ENCODE measurements at regions not wholly inside any gene's neighbourhood (a gene's known extent, or its start where the extent isn't known, plus 50 kb on each side); places are given as distances from the start of the nearest gene placed in this dataset.

GRCh38 chr3:18902081-18902793, 246.1 kb upstream of the KCNH8 start:
- H3K27ac Mint-ChIP-seq = no peak overlapping the region
- no peak for ATAC-seq
- no peaks in the 10 kb centered on the region for H3K9me3 Mint-ChIP-seq

GRCh38 chr3:18901571-18901970, 246.7 kb upstream of the KCNH8 start:
- ATAC-seq = no peak
- Mint-ChIP-seq H3K36me3 (no peaks in the 10 kb centered on the region), H3K27ac (no peak overlapping the region), H3K9me3 (no peaks in the 10 kb centered on the region)
- DNase-seq (ENCODE audit: low spot score in 2 of 2) = no peak

More at GRCh38 chr3:18902081-18902793, 246.1 kb upstream of the KCNH8 start:
- DNase-seq (ENCODE audit: low spot score in 2 of 2) = no peak
- no peaks in the 10 kb centered on the region for H3K36me3 Mint-ChIP-seq

- Mint-ChIP-seq H3K27ac (no peak overlapping the region), H3K36me3 (no peaks in the 10 kb centered on the region)
- ATAC-seq = peak in 1 of 2 donors; percentile 34
Measured at GRCh38 chr3:18900994-18901393, 247.3 kb upstream of the KCNH8 start.

GRCh38 chr3:18898911-18899310, 249.4 kb upstream of the KCNH8 start:
- no peak for ATAC-seq
- Mint-ChIP-seq H3K27ac (no peak overlapping the region), H3K9me3 (no peaks in the 10 kb centered on the region), H3K36me3 (no peaks in the 10 kb centered on the region)
- DNase-seq (ENCODE audit: low spot score in 2 of 2) = no peak

More at GRCh38 chr3:18900994-18901393, 247.3 kb upstream of the KCNH8 start:
- H3K9me3 Mint-ChIP-seq = no peaks in the 10 kb centered on the region
- no peak for DNase-seq (ENCODE audit: low spot score in 2 of 2)

- Mint-ChIP-seq H3K27ac (no peak overlapping the region), H3K36me3 (no peaks in the 10 kb centered on the region), H3K9me3 (no peaks in the 10 kb centered on the region)
- ATAC-seq (no peak), DNase-seq (ENCODE audit: low spot score in 2 of 2) (no peak)
Measured at GRCh38 chr3:18892756-18893155, 255.6 kb upstream of the KCNH8 start.

GRCh38 chr3:18892047-18892446, 256.3 kb upstream of the KCNH8 start:
- Mint-ChIP-seq H3K9me3 (no peaks in the 10 kb centered on the region), H3K27ac (peak overlapping the region in 1 of 2 donors; percentile 25), H3K36me3 (no peaks in the 10 kb centered on the region)
- no peak for DNase-seq (ENCODE audit: low spot score in 2 of 2)
- ATAC-seq = peak; percentile 11 to 15

- ATAC-seq (peak; percentile 58 to 86), DNase-seq (ENCODE audit: low spot score in 2 of 2) (no peak)
- Mint-ChIP-seq H3K27ac (peak overlapping the region in 1 of 2 donors; percentile 25), H3K36me3 (peaks cover 0 to 3% of the 10 kb centered on the region in 2 donors), H3K9me3 (peaks cover 0 to 2% of the 10 kb centered on the region in 2 donors)
Measured at GRCh38 chr3:18891641-18892040, 256.7 kb upstream of the KCNH8 start.

- ATAC-seq (no peak), DNase-seq (ENCODE audit: low spot score in 2 of 2) (no peak)
- peaks cover 0 to 4% of the 10 kb centered on the region in 2 donors for H3K9me3 Mint-ChIP-seq
- H3K27ac Mint-ChIP-seq = no peak overlapping the region
- H3K36me3 Mint-ChIP-seq = peaks cover 0 to 6% of the 10 kb centered on the region in 2 donors
Measured at GRCh38 chr3:18890449-18890848, 257.9 kb upstream of the KCNH8 start.

GRCh38 chr3:18888819-18889218, 259.5 kb upstream of the KCNH8 start:
- no peak for DNase-seq (ENCODE audit: low spot score in 2 of 2)
- Mint-ChIP-seq H3K9me3 (peaks cover 0 to 5% of the 10 kb centered on the region in 2 donors), H3K27ac (no peak overlapping the region), H3K36me3 (peaks cover 0 to 6% of the 10 kb centered on the region in 2 donors)
- ATAC-seq = no peak

- peaks cover 0 to 10% of the 10 kb centered on the region in 2 donors for H3K9me3 Mint-ChIP-seq
- ATAC-seq (no peak), DNase-seq (ENCODE audit: low spot score in 2 of 2) (no peak)
- H3K27ac Mint-ChIP-seq = no peak overlapping the region
- H3K36me3 Mint-ChIP-seq = peaks cover 0 to 6% of the 10 kb centered on the region in 2 donors
Measured at GRCh38 chr3:18888370-18888769, 259.9 kb upstream of the KCNH8 start.

GRCh38 chr3:18886331-18886730, 262.0 kb upstream of the KCNH8 start:
- DNase-seq (ENCODE audit: low spot score in 2 of 2) (no peak), ATAC-seq (no peak)
- peaks cover 0 to 13% of the 10 kb centered on the region in 2 donors for H3K36me3 Mint-ChIP-seq
- H3K27ac Mint-ChIP-seq = no peak overlapping the region
- peaks cover 0 to 15% of the 10 kb centered on the region in 2 donors for H3K9me3 Mint-ChIP-seq

- DNase-seq (ENCODE audit: low spot score in 2 of 2) (no peak), ATAC-seq (no peak)
- Mint-ChIP-seq H3K27ac (no peak overlapping the region), H3K36me3 (peaks cover 0 to 13% of the 10 kb centered on the region in 2 donors), H3K9me3 (peaks cover 0 to 15% of the 10 kb centered on the region in 2 donors)
Measured at GRCh38 chr3:18885612-18886011, 262.7 kb upstream of the KCNH8 start.

GRCh38 chr3:18883571-18883970, 264.7 kb upstream of the KCNH8 start:
- no peak for DNase-seq (ENCODE audit: low spot score in 2 of 2)
- ATAC-seq = no peak
- H3K27ac Mint-ChIP-seq = no peak overlapping the region
- peaks cover 0 to 13% of the 10 kb centered on the region in 2 donors for H3K36me3 Mint-ChIP-seq
- peaks cover 0 to 15% of the 10 kb centered on the region in 2 donors for H3K9me3 Mint-ChIP-seq

- DNase-seq (ENCODE audit: low spot score in 2 of 2) (no peak), ATAC-seq (no peak)
- peaks cover 0 to 10% of the 10 kb centered on the region in 2 donors for H3K9me3 Mint-ChIP-seq
- peaks cover 0 to 6% of the 10 kb centered on the region in 2 donors for H3K36me3 Mint-ChIP-seq
- H3K27ac Mint-ChIP-seq = no peak overlapping the region
Measured at GRCh38 chr3:18880691-18881090, 267.6 kb upstream of the KCNH8 start.

GRCh38 chr3:18872466-18872865, 275.8 kb upstream of the KCNH8 start:
- no peak for DNase-seq (ENCODE audit: low spot score in 2 of 2)
- Mint-ChIP-seq H3K9me3 (peaks cover 0 to 3% of the 10 kb centered on the region in 2 donors), H3K36me3 (peaks cover 0 to 30% of the 10 kb centered on the region in 2 donors), H3K27ac (peak overlapping the region in 1 of 2 donors; percentile 60)
- peak; percentile 22 to 56 for ATAC-seq

- H3K27ac Mint-ChIP-seq = peak overlapping the region; percentile 89 to 98
- DNase-seq (ENCODE audit: low spot score in 2 of 2) (no peak), ATAC-seq (peak; percentile 37 to 59)
- H3K36me3 Mint-ChIP-seq = peaks cover 0 to 41% of the 10 kb centered on the region in 2 donors
- peaks cover 0 to 5% of the 10 kb centered on the region in 2 donors for H3K9me3 Mint-ChIP-seq
Measured at GRCh38 chr3:18870642-18871041, 277.7 kb upstream of the KCNH8 start.

GRCh38 chr3:18870074-18870640, 278.2 kb upstream of the KCNH8 start:
- ATAC-seq (peak; percentile 60 to 75), DNase-seq (ENCODE audit: low spot score in 2 of 2) (no peak)
- Mint-ChIP-seq H3K36me3 (peaks cover 0 to 43% of the 10 kb centered on the region in 2 donors), H3K9me3 (peaks cover 0 to 5% of the 10 kb centered on the region in 2 donors), H3K27ac (peak overlapping the region; percentile 89 to 98)

Data from activated naive CD4-positive, alpha-beta T cell treated with anti-CD3 and anti-CD28 coated beads, Interleukin-2, amount 50 U/mL, for 72 hours (primary cell).